ENCODE measurements at regions not wholly inside any gene's neighbourhood (a gene's known extent, or its start where the extent isn't known, plus 50 kb on each side); places are given as distances from the start of the nearest gene placed in this dataset.
A peak's percentile ranks its signal among the peaks of the same experiment; 100 is the strongest.

DNA sequence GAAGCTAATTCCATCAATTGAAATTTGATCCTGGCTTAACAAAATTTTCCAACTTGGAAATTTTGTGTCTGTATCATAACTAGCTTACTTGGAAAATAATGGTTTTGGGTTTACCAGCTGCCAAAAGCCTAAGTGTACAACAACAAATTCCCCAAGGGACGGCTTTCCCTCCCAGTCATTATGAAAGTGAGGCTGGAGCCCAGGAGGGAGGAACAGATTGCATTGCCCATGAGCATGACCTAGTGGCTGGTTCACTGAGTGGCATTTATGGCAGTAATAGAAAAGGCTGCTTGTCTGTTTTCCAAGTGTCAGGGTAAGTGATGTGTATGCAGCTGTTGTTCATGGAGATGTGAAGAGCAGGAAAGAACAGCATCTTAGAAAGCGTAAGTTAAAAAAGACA lies 70.8 kb upstream of the HHIP start:
- TF ChIP-seq, protein P1, sequence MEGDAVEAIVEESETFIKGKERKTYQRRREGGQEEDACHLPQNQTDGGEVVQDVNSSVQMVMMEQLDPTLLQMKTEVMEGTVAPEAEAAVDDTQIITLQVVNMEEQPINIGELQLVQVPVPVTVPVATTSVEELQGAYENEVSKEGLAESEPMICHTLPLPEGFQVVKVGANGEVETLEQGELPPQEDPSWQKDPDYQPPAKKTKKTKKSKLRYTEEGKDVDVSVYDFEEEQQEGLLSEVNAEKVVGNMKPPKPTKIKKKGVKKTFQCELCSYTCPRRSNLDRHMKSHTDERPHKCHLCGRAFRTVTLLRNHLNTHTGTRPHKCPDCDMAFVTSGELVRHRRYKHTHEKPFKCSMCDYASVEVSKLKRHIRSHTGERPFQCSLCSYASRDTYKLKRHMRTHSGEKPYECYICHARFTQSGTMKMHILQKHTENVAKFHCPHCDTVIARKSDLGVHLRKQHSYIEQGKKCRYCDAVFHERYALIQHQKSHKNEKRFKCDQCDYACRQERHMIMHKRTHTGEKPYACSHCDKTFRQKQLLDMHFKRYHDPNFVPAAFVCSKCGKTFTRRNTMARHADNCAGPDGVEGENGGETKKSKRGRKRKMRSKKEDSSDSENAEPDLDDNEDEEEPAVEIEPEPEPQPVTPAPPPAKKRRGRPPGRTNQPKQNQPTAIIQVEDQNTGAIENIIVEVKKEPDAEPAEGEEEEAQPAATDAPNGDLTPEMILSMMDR (IDR thresholded peaks at IDR 0.05; ENCODE audit: low read depth, low read length, missing input control): peak; percentile 3
- no peak for TF ChIP-seq TAF1 (conservative IDR thresholded peaks at IDR 0.05)
- peak; percentile 23 to 69 for TF ChIP-seq RAD21 (IDR thresholded peaks at IDR 0.05)
- TF ChIP-seq HNF4G (IDR thresholded peaks at IDR 0.05): no peak
- no peak for TF ChIP-seq EGR1 (IDR thresholded peaks at IDR 0.05; ENCODE audit: low read depth in 2 of 2)
- TF ChIP-seq, protein P2, sequence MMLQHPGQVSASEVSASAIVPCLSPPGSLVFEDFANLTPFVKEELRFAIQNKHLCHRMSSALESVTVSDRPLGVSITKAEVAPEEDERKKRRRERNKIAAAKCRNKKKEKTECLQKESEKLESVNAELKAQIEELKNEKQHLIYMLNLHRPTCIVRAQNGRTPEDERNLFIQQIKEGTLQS (IDR thresholded peaks at IDR 0.05): no peak
- TF ChIP-seq, protein P3, sequence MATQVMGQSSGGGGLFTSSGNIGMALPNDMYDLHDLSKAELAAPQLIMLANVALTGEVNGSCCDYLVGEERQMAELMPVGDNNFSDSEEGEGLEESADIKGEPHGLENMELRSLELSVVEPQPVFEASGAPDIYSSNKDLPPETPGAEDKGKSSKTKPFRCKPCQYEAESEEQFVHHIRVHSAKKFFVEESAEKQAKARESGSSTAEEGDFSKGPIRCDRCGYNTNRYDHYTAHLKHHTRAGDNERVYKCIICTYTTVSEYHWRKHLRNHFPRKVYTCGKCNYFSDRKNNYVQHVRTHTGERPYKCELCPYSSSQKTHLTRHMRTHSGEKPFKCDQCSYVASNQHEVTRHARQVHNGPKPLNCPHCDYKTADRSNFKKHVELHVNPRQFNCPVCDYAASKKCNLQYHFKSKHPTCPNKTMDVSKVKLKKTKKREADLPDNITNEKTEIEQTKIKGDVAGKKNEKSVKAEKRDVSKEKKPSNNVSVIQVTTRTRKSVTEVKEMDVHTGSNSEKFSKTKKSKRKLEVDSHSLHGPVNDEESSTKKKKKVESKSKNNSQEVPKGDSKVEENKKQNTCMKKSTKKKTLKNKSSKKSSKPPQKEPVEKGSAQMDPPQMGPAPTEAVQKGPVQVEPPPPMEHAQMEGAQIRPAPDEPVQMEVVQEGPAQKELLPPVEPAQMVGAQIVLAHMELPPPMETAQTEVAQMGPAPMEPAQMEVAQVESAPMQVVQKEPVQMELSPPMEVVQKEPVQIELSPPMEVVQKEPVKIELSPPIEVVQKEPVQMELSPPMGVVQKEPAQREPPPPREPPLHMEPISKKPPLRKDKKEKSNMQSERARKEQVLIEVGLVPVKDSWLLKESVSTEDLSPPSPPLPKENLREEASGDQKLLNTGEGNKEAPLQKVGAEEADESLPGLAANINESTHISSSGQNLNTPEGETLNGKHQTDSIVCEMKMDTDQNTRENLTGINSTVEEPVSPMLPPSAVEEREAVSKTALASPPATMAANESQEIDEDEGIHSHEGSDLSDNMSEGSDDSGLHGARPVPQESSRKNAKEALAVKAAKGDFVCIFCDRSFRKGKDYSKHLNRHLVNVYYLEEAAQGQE (IDR thresholded peaks at IDR 0.05): no peak
- TF ChIP-seq FOXA2 (IDR thresholded peaks at IDR 0.05): no peak
- no peak for TF ChIP-seq SP1 (IDR thresholded peaks at IDR 0.05)
- no peak for TF ChIP-seq HNF4A (conservative IDR thresholded peaks at IDR 0.05)

Data from liver (tissue), 3 donors.